ENCODE measurements at regions not wholly inside any gene's neighbourhood (a gene's known extent, or its start where the extent isn't known, plus 50 kb on each side); places are given as distances from the start of the nearest gene placed in this dataset.
"Not testable (repeated sequence)": the region's sequence is repeated elsewhere in the genome, so short reads cannot be mapped to it uniquely, and the experiment has no call there.

DNA sequence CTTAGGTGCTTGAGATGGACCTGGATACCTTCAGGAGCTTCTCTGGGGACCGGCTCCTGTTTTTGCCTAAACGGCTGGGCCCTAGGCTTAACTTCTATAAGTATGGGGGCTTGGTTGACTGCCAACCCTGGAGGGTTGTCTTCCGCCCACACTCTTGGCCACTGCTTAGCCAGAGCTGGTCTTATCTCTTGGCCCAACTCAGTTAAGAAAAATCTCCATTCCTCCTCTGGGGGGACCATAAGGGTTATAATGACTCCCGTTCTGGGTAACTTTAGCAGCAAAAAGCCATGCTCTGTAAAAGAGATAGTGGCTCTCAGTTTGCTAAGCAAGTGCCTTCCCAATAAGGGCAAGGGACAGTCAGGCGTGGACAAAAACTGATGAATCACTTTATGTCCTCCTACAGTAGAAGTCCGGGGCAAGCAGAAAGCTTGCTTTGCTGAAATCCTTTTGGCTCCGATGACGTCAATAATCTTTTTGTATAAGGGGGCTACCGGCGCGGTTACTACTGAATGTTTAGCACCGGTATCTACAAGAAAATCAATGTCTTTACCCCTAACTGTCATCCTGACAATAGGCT lies 130.0 kb upstream of the CCZ1B start:
- TF ChIP-seq, protein P1, sequence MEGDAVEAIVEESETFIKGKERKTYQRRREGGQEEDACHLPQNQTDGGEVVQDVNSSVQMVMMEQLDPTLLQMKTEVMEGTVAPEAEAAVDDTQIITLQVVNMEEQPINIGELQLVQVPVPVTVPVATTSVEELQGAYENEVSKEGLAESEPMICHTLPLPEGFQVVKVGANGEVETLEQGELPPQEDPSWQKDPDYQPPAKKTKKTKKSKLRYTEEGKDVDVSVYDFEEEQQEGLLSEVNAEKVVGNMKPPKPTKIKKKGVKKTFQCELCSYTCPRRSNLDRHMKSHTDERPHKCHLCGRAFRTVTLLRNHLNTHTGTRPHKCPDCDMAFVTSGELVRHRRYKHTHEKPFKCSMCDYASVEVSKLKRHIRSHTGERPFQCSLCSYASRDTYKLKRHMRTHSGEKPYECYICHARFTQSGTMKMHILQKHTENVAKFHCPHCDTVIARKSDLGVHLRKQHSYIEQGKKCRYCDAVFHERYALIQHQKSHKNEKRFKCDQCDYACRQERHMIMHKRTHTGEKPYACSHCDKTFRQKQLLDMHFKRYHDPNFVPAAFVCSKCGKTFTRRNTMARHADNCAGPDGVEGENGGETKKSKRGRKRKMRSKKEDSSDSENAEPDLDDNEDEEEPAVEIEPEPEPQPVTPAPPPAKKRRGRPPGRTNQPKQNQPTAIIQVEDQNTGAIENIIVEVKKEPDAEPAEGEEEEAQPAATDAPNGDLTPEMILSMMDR (IDR thresholded peaks at IDR 0.05): not testable (repeated sequence)
- not testable (repeated sequence) for TF ChIP-seq POLR2A (IDR thresholded peaks at IDR 0.05)

Data from ovary (tissue), 3 donors.